Activated CD8-positive, alpha-beta T cell treated with anti-CD3 and anti-CD28 coated beads for 36 hours (primary cell): ENCODE measurements at regions not wholly inside any gene's neighbourhood (a gene's known extent, or its start where the extent isn't known, plus 50 kb on each side); places are given as distances from the start of the nearest gene placed in this dataset.

Source experiments
- ATAC-seq: fragments of 200-7000 bp; cut with Tn5 transposase; one replicate; pipeline ENCODE4 v1.10.0; 2021; ENCODE audit warnings: mild to moderate bottlenecking, moderate library complexity
- CTCF ChIA-PET: fragments of 350-600 bp; sonication (Branson Sonifier 250); formaldehyde crosslinking; loops from one replicate; lab custom pipeline; 2021; ENCODE audit warnings: antibody characterized with exemption; lab: Charles Lee
- POLR2A ChIA-PET: fragments of 350-600 bp; sonication (Branson Sonifier 250); formaldehyde crosslinking; loops from one replicate; lab custom pipeline; 2021; ENCODE audit warnings: antibody characterized with exemption; lab: Charles Lee
- DNase-seq: peaks from one replicate; pipeline ENCODE4 v3.0.0-alpha.2; 2020
- H3K27ac Mint-ChIP-seq: one replicate; pipeline ENCODE4 v1.8.0; 2021; ENCODE audit warnings: mild to moderate bottlenecking, mixed read lengths
- H3K27me3 Mint-ChIP-seq: one replicate; pipeline ENCODE4 v1.8.0; 2021; ENCODE audit warnings: mixed read lengths
- H3K36me3 Mint-ChIP-seq: one replicate; pipeline ENCODE4 v1.8.0; 2021; ENCODE audit warnings: low read depth, mixed read lengths
- H3K4me1 Mint-ChIP-seq: one replicate; pipeline ENCODE4 v1.8.0; 2021; ENCODE audit warnings: low read depth, mixed read lengths
- H3K4me3 Mint-ChIP-seq: one replicate; pipeline ENCODE4 v1.8.0; 2021; ENCODE audit warnings: mild to moderate bottlenecking, moderate library complexity, mixed read lengths
- H3K9me3 Mint-ChIP-seq: one replicate; pipeline ENCODE4 v1.8.0; 2021; ENCODE audit warnings: mixed read lengths
- CTCF ChIP-seq: fragments of 200-600 bp; IDR thresholded peaks from one replicate; pipeline ENCODE4 v1.8.0; 2022; ENCODE audit warnings: antibody characterized with exemption, mild to moderate bottlenecking
- intact Hi-C: fragments of 100-400 bp; cut with micrococcal nuclease; formaldehyde crosslinking; loops from one replicate; pipeline ENCODE4 v1.10.0; 2022

GRCh38 chr2:163405298-163405697, 330.5 kb downstream of the FIGN start:
- CTCF ChIA-PET = no interaction called here
- Mint-ChIP-seq H3K4me3 (no peak overlapping the region), H3K4me1 (no peaks in the 10 kb centered on the region), H3K27ac (no peak overlapping the region), H3K9me3 (peaks cover 5% of the 10 kb centered on the region), H3K27me3 (no peaks in the 10 kb centered on the region), H3K36me3 (no peaks in the 10 kb centered on the region)
- intact Hi-C loops = no loop called here
- ATAC-seq (no peak), DNase-seq (no peak)
- POLR2A ChIA-PET = no interaction called here
- TF ChIP-seq CTCF = no peak

GRCh38 chr2:163401481-163401880, 334.3 kb downstream of the FIGN start:
- Mint-ChIP-seq H3K27ac (no peak overlapping the region), H3K27me3 (no peaks in the 10 kb centered on the region), H3K9me3 (no peaks in the 10 kb centered on the region), H3K36me3 (no peaks in the 10 kb centered on the region), H3K4me3 (no peak overlapping the region), H3K4me1 (no peaks in the 10 kb centered on the region)
- no peak for ATAC-seq
- POLR2A ChIA-PET = no interaction called here
- intact Hi-C loops = no loop called here
- TF ChIP-seq CTCF = no peak
- no peak for DNase-seq
- CTCF ChIA-PET = no interaction called here

- no peaks in the 10 kb centered on the region for H3K27me3 Mint-ChIP-seq
- DNase-seq (no peak), ATAC-seq (no peak)
- no peak overlapping the region for H3K4me3 Mint-ChIP-seq
- H3K9me3 Mint-ChIP-seq = no peaks in the 10 kb centered on the region
- H3K36me3 Mint-ChIP-seq = no peaks in the 10 kb centered on the region
- TF ChIP-seq CTCF = no peak
- H3K4me1 Mint-ChIP-seq = no peaks in the 10 kb centered on the region
- no peak overlapping the region for H3K27ac Mint-ChIP-seq
- ChIA-PET POLR2A (no interaction called here), CTCF (no interaction called here)
- intact Hi-C loops = no loop called here
Observed at GRCh38 chr2:163397451-163397850, 338.4 kb downstream of the FIGN start.

GRCh38 chr2:163395602-163396001, 340.2 kb downstream of the FIGN start:
- no peak for TF ChIP-seq CTCF
- ChIA-PET POLR2A (no interaction called here), CTCF (no interaction called here)
- H3K36me3 Mint-ChIP-seq = no peaks in the 10 kb centered on the region
- no peaks in the 10 kb centered on the region for H3K9me3 Mint-ChIP-seq
- no peaks in the 10 kb centered on the region for H3K27me3 Mint-ChIP-seq
- ATAC-seq = no peak
- DNase-seq = no peak
- H3K4me1 Mint-ChIP-seq = no peaks in the 10 kb centered on the region
- intact Hi-C loops = no loop called here
- no peak overlapping the region for H3K4me3 Mint-ChIP-seq
- no peak overlapping the region for H3K27ac Mint-ChIP-seq

- Mint-ChIP-seq H3K27me3 (no peaks in the 10 kb centered on the region), H3K36me3 (no peaks in the 10 kb centered on the region), H3K9me3 (peaks cover 3% of the 10 kb centered on the region), H3K4me3 (no peak overlapping the region), H3K27ac (no peak overlapping the region), H3K4me1 (no peaks in the 10 kb centered on the region)
- DNase-seq = no peak
- ChIA-PET POLR2A (no interaction called here), CTCF (no interaction called here)
- intact Hi-C loops = no loop called here
- ATAC-seq = no peak
- no peak for TF ChIP-seq CTCF
Observed at GRCh38 chr2:163389838-163390237, 346.0 kb downstream of the FIGN start.
